ENCODE measurements at regions not wholly inside any gene's neighbourhood (a gene's known extent, or its start where the extent isn't known, plus 50 kb on each side); places are given as distances from the start of the nearest gene placed in this dataset.

GRCh38 chr4:74603186-74603585 is 158.2 kb downstream of the AREG start:
- H2AFZ ChIP-seq: no peak overlapping the region
- no peaks in the 10 kb centered on the region for H3K4me1 ChIP-seq
- no peaks in the 10 kb centered on the region for H3K9me3 ChIP-seq (ENCODE audit: control insufficient read depth, low read length)
- no peak overlapping the region for H3K9ac ChIP-seq
- no peak for TF ChIP-seq CTCF (IDR thresholded peaks at IDR 0.05)
- H3K79me2 ChIP-seq: no peaks in the 10 kb centered on the region
- no peak overlapping the region for H3K4me3 ChIP-seq (ENCODE audit: low read depth, low read length)
- no peak overlapping the region for H3K27ac ChIP-seq
- no peak overlapping the region for H3K4me2 ChIP-seq (ENCODE audit: low read length)
- H3K36me3 ChIP-seq (ENCODE audit: control insufficient read depth, insufficient read depth, low read length): no peaks in the 10 kb centered on the region
- no peaks in the 10 kb centered on the region for H3K27me3 ChIP-seq (ENCODE audit: control insufficient read depth, insufficient read depth, low read length)

GRCh38 chr4:74608151-74608949 is 163.4 kb downstream of the AREG start:
- no peaks in the 10 kb centered on the region for H3K27me3 ChIP-seq (ENCODE audit: control insufficient read depth, insufficient read depth, low read length)
- H3K9ac ChIP-seq: no peak overlapping the region
- no peaks in the 10 kb centered on the region for H3K36me3 ChIP-seq (ENCODE audit: control insufficient read depth, insufficient read depth, low read length)
- no peak overlapping the region for H3K4me3 ChIP-seq (ENCODE audit: low read depth, low read length)
- no peaks in the 10 kb centered on the region for H3K9me3 ChIP-seq (ENCODE audit: control insufficient read depth, low read length)
- H3K79me2 ChIP-seq: no peaks in the 10 kb centered on the region
- H3K4me2 ChIP-seq (ENCODE audit: low read length): no peak overlapping the region
- no peak overlapping the region for H3K27ac ChIP-seq
- H3K4me1 ChIP-seq: no peaks in the 10 kb centered on the region
- no peak for TF ChIP-seq CTCF (IDR thresholded peaks at IDR 0.05)
- no peak overlapping the region for H2AFZ ChIP-seq

- no peak for TF ChIP-seq CTCF (IDR thresholded peaks at IDR 0.05)
- H2AFZ ChIP-seq: no peak overlapping the region
- H3K9me3 ChIP-seq (ENCODE audit: control insufficient read depth, low read length): no peaks in the 10 kb centered on the region
- no peaks in the 10 kb centered on the region for H3K4me1 ChIP-seq
- H3K4me3 ChIP-seq (ENCODE audit: low read depth, low read length): no peak overlapping the region
- H3K36me3 ChIP-seq (ENCODE audit: control insufficient read depth, insufficient read depth, low read length): no peaks in the 10 kb centered on the region
- no peak overlapping the region for H3K27ac ChIP-seq
- no peaks in the 10 kb centered on the region for H3K79me2 ChIP-seq
- H3K9ac ChIP-seq: no peak overlapping the region
- no peak overlapping the region for H3K4me2 ChIP-seq (ENCODE audit: low read length)
- no peaks in the 10 kb centered on the region for H3K27me3 ChIP-seq (ENCODE audit: control insufficient read depth, insufficient read depth, low read length)
These were observed 165.6 kb downstream of the AREG start for GRCh38 chr4:74610491-74610890.

GRCh38 chr4:74612837-74613236 is 167.9 kb downstream of the AREG start:
- H2AFZ ChIP-seq: no peak overlapping the region
- no peak overlapping the region for H3K9ac ChIP-seq
- H3K36me3 ChIP-seq (ENCODE audit: control insufficient read depth, insufficient read depth, low read length): no peaks in the 10 kb centered on the region
- no peaks in the 10 kb centered on the region for H3K79me2 ChIP-seq
- no peaks in the 10 kb centered on the region for H3K27me3 ChIP-seq (ENCODE audit: control insufficient read depth, insufficient read depth, low read length)
- no peak overlapping the region for H3K27ac ChIP-seq
- H3K9me3 ChIP-seq (ENCODE audit: control insufficient read depth, low read length): no peaks in the 10 kb centered on the region
- H3K4me1 ChIP-seq: no peaks in the 10 kb centered on the region
- H3K4me2 ChIP-seq (ENCODE audit: low read length): no peak overlapping the region
- no peak for TF ChIP-seq CTCF (IDR thresholded peaks at IDR 0.05)
- no peak overlapping the region for H3K4me3 ChIP-seq (ENCODE audit: low read depth, low read length)

GRCh38 chr4:74613266-74613665 is 168.3 kb downstream of the AREG start:
- Histone ChIP-seq H3K4me3 (ENCODE audit: low read depth, low read length) (no peak overlapping the region), H2AFZ (no peak overlapping the region), H3K4me2 (ENCODE audit: low read length) (no peak overlapping the region), H3K79me2 (no peaks in the 10 kb centered on the region), H3K27me3 (ENCODE audit: control insufficient read depth, insufficient read depth, low read length) (no peaks in the 10 kb centered on the region), H3K4me1 (no peaks in the 10 kb centered on the region), H3K9ac (no peak overlapping the region), H3K36me3 (ENCODE audit: control insufficient read depth, insufficient read depth, low read length) (no peaks in the 10 kb centered on the region), H3K27ac (no peak overlapping the region), H3K9me3 (ENCODE audit: control insufficient read depth, low read length) (no peaks in the 10 kb centered on the region)
- no peak for TF ChIP-seq CTCF (IDR thresholded peaks at IDR 0.05)
